ENCODE measurements at regions not wholly inside any gene's neighbourhood (a gene's known extent, or its start where the extent isn't known, plus 50 kb on each side); places are given as distances from the start of the nearest gene placed in this dataset.
"Not testable (repeated sequence)": the region's sequence is repeated elsewhere in the genome, so short reads cannot be mapped to it uniquely, and the experiment has no call there.

GRCh38 chr10:126759531-126759930 is 89.0 kb upstream of the C10orf90 start:
- H4K20me1 ChIP-seq (ENCODE audit: control insufficient read depth, insufficient read depth, low read length, poor library complexity, severe bottlenecking) = no peaks in the 10 kb centered on the region
- no peak for DNase-seq
- H3K4me1 ChIP-seq (ENCODE audit: control insufficient read depth in 2 of 2, insufficient read depth in 2 of 2, low read length in 2 of 2) = no peaks in the 10 kb centered on the region
- no peak for ATAC-seq (ENCODE audit: low read depth)
- H3K79me2 ChIP-seq (ENCODE audit: control insufficient read depth, insufficient read depth, low read length) = no peaks in the 10 kb centered on the region
- H3K4me3 ChIP-seq (ENCODE audit: control extremely low read depth in 1 of 5, extremely low read depth in 1 of 5, insufficient read depth in 1 of 5, low read depth in 2 of 5, low read length in 4 of 5) = no peak overlapping the region
- H3K27me3 ChIP-seq (replicated peaks in 1 of 4; ENCODE audit: control extremely low read depth in 1 of 4, control insufficient read depth in 3 of 4, insufficient read depth in 4 of 4, low read length in 3 of 4) = no peaks in the 10 kb centered on the region
- H3K4me2 ChIP-seq (replicated peaks; ENCODE audit: low read depth, low read length, poor library complexity, severe bottlenecking) = no peak overlapping the region
- TF ChIP-seq EZH2 (IDR thresholded peaks at IDR 0.05; ENCODE audit: borderline replicate concordance, insufficient read depth, low read depth, low read length, poor library complexity, severe bottlenecking) = no peak
- TF ChIP-seq, protein P1, sequence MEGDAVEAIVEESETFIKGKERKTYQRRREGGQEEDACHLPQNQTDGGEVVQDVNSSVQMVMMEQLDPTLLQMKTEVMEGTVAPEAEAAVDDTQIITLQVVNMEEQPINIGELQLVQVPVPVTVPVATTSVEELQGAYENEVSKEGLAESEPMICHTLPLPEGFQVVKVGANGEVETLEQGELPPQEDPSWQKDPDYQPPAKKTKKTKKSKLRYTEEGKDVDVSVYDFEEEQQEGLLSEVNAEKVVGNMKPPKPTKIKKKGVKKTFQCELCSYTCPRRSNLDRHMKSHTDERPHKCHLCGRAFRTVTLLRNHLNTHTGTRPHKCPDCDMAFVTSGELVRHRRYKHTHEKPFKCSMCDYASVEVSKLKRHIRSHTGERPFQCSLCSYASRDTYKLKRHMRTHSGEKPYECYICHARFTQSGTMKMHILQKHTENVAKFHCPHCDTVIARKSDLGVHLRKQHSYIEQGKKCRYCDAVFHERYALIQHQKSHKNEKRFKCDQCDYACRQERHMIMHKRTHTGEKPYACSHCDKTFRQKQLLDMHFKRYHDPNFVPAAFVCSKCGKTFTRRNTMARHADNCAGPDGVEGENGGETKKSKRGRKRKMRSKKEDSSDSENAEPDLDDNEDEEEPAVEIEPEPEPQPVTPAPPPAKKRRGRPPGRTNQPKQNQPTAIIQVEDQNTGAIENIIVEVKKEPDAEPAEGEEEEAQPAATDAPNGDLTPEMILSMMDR (IDR thresholded peaks at IDR 0.05) = no peak
- H3K9ac ChIP-seq (ENCODE audit: low read length) = no peak overlapping the region
- ChIA-PET POLR2A (no interaction called here), CTCF (no interaction called here)
- WGBS (ENCODE audit: insufficient coverage) = 72% methylated on average over 3 of the region's 4 CpGs
- H3K4me1 Mint-ChIP-seq = no peaks in the 10 kb centered on the region
- H3K27me3 Mint-ChIP-seq = no peaks in the 10 kb centered on the region
- H3K9me3 Mint-ChIP-seq (ENCODE audit: insufficient read depth) = peaks cover 4% of the 10 kb centered on the region
- H2AFZ ChIP-seq (ENCODE audit: insufficient read depth, low read depth, low read length, poor library complexity, severe bottlenecking) = no peak overlapping the region
- H3K36me3 ChIP-seq (replicated peaks in 1 of 2; ENCODE audit: control extremely low read depth in 1 of 2, control insufficient read depth in 1 of 2, extremely low read depth in 1 of 2, insufficient read depth in 2 of 2, low read length in 1 of 2) = no peaks in the 10 kb centered on the region
- H3K27ac Mint-ChIP-seq = no peak overlapping the region
- no peak overlapping the region for H3K27ac ChIP-seq (ENCODE audit: low read length in 2 of 2)
- intact Hi-C loops (cut with micrococcal nuclease) = no loop called here
- peaks cover 0 to 5% (median 0%) of the 10 kb centered on the region in 3 donors for H3K9me3 ChIP-seq (ENCODE audit: control extremely low read depth in 1 of 3, control insufficient read depth in 2 of 3, insufficient read depth in 1 of 3, low read length in 2 of 3)
- H3K4me3 Mint-ChIP-seq = no peak overlapping the region

- ATAC-seq (ENCODE audit: low read depth); H3K4me1 Mint-ChIP-seq; CTCF ChIA-PET: not testable (repeated sequence)
Observed at GRCh38 chr10:126766646-126767045, 96.2 kb upstream of the C10orf90 start.

More at GRCh38 chr10:126766646-126767045, 96.2 kb upstream of the C10orf90 start:
- H2AFZ ChIP-seq (ENCODE audit: insufficient read depth, low read depth, low read length, poor library complexity, severe bottlenecking); H3K4me1 ChIP-seq (ENCODE audit: control insufficient read depth in 2 of 2, insufficient read depth in 2 of 2, low read length in 2 of 2); H3K27ac ChIP-seq (ENCODE audit: low read length in 2 of 2); H3K27me3 Mint-ChIP-seq; H3K4me3 ChIP-seq (ENCODE audit: control extremely low read depth in 1 of 5, extremely low read depth in 1 of 5, insufficient read depth in 1 of 5, low read depth in 2 of 5, low read length in 4 of 5); H3K27me3 ChIP-seq (replicated peaks in 1 of 4; ENCODE audit: control extremely low read depth in 1 of 4, control insufficient read depth in 3 of 4, insufficient read depth in 4 of 4, low read length in 3 of 4); H3K4me3 Mint-ChIP-seq; H3K79me2 ChIP-seq (ENCODE audit: control insufficient read depth, insufficient read depth, low read length); intact Hi-C loops (cut with micrococcal nuclease); H3K27ac Mint-ChIP-seq; DNase-seq; H3K4me2 ChIP-seq (replicated peaks; ENCODE audit: low read depth, low read length, poor library complexity, severe bottlenecking); H3K9ac ChIP-seq (ENCODE audit: low read length); H3K9me3 ChIP-seq (ENCODE audit: control extremely low read depth in 1 of 3, control insufficient read depth in 2 of 3, insufficient read depth in 1 of 3, low read length in 2 of 3); H4K20me1 ChIP-seq (ENCODE audit: control insufficient read depth, insufficient read depth, low read length, poor library complexity, severe bottlenecking); H3K36me3 ChIP-seq (replicated peaks in 1 of 2; ENCODE audit: control extremely low read depth in 1 of 2, control insufficient read depth in 1 of 2, extremely low read depth in 1 of 2, insufficient read depth in 2 of 2, low read length in 1 of 2); POLR2A ChIA-PET; H3K9me3 Mint-ChIP-seq (ENCODE audit: insufficient read depth): not testable (repeated sequence)
- WGBS (ENCODE audit: insufficient coverage) = 68% methylated on average over 6 of the region's 6 CpGs
